HEK293 (cell line): ENCODE measurements at regions not wholly inside any gene's neighbourhood (a gene's known extent, or its start where the extent isn't known, plus 50 kb on each side); places are given as distances from the start of the nearest gene placed in this dataset.

Source experiments
- CTCF ChIP-seq: fragments of 450-650 bp; formaldehyde crosslinking; IDR thresholded peaks from 2 replicates; pipeline ENCODE4 v1.5.1; 2016; ENCODE audit warnings: missing biosample characterization, missing genetic modification characterization
- REST ChIP-seq: fragments of 450-650 bp; formaldehyde crosslinking; IDR thresholded peaks from 2 replicates; pipeline ENCODE4 v1.5.1; 2016; ENCODE audit warnings: missing biosample characterization, missing genetic modification characterization
- TSHZ1 ChIP-seq: fragments of 450-650 bp; formaldehyde crosslinking; IDR thresholded peaks from 2 replicates; pipeline ENCODE4 v1.5.1; 2016; ENCODE audit warnings: missing biosample characterization, missing genetic modification characterization, borderline replicate concordance
- YY1 ChIP-seq: fragments of 450-650 bp; formaldehyde crosslinking; IDR thresholded peaks from 2 replicates; pipeline ENCODE4 v1.5.1; 2018; ENCODE audit warnings: missing biosample characterization, missing genetic modification characterization
- ZBTB1 ChIP-seq: fragments of 450-650 bp; formaldehyde crosslinking; IDR thresholded peaks from 2 replicates; pipeline ENCODE4 v1.5.1; 2016; ENCODE audit warnings: missing biosample characterization, missing genetic modification characterization
- ZBTB26 ChIP-seq: fragments of 450-650 bp; formaldehyde crosslinking; optimal IDR thresholded peaks from 2 replicates; pipeline ENCODE3; 2016; ENCODE audit warnings: missing biosample characterization, mild to moderate bottlenecking, missing genetic modification characterization
- ZBTB7A ChIP-seq: fragments of 450-650 bp; formaldehyde crosslinking; IDR thresholded peaks from 2 replicates; pipeline ENCODE4 v1.5.1; 2016; ENCODE audit warnings: low read depth, missing biosample characterization, missing genetic modification characterization
- ZNF548 ChIP-seq: fragments of 450-650 bp; formaldehyde crosslinking; IDR thresholded peaks from 2 replicates; pipeline ENCODE4 v1.5.1; 2016; ENCODE audit warnings: missing biosample characterization, missing genetic modification characterization

- no peak for TF ChIP-seq CTCF (tag by site-specific recombination)
- no peak for TF ChIP-seq ZNF548
- no peak for TF ChIP-seq ZBTB7A (tag by site-specific recombination)
- TF ChIP-seq YY1 (tag by site-specific recombination): no peak
- no peak for TF ChIP-seq ZBTB26 (tag by site-specific recombination)
- no peak for TF ChIP-seq ZBTB1 (tag by site-specific recombination)
- TF ChIP-seq TSHZ1 (tag by site-specific recombination): no peak
- TF ChIP-seq REST (tag by site-specific recombination): no peak
These were observed 137.9 kb upstream of the KCNG1 start for GRCh38 chr20:51160821-51161220.
